Endothelial cell of umbilical vein (primary cell): ENCODE measurements at regions not wholly inside any gene's neighbourhood (a gene's known extent, or its start where the extent isn't known, plus 50 kb on each side); places are given as distances from the start of the nearest gene placed in this dataset.

Experiments
- BruUV-seq: library from RNA; stranded (reverse); fragments of 400-500 nt; replicated peaks from 2 replicates; lab custom pipeline; 2021; lab: Mats Ljungman, UMichigan
- CTCF ChIA-PET: fragments of 300-600, 350-600 bp; sonication (Branson Sonifier 250); formaldehyde crosslinking; loops from one replicate; lab custom pipeline; 2021; ENCODE audit warnings: antibody characterized with exemption, inconsistent platforms; lab: Charles Lee
- POLR2A ChIA-PET: fragments of 300-600, 350-600 bp; sonication (Branson Sonifier 250); formaldehyde crosslinking; loops from one replicate; lab custom pipeline; 2021; ENCODE audit warnings: antibody characterized with exemption, inconsistent platforms; lab: Charles Lee
- DNase-seq: peaks from one replicate; pipeline ENCODE4 v3.0.0-alpha.2; 2011; ENCODE audit warnings: low read depth, low spot score
- FAIRE-seq: peaks from 2 replicates; lab custom pipeline; 2011; peaks lifted over from hg19 to GRCh38; lab: Jason Lieb, UNC
- H2AFZ ChIP-seq: 2 replicates; pipeline ENCODE4 v1.6.0; 2012; ENCODE audit warnings: low read depth, low read length, control low read depth, inconsistent platforms
- H3K27ac ChIP-seq: 2 replicates; pipeline ENCODE4 v1.5.1; 2011; ENCODE audit warnings: low read depth, mild to moderate bottlenecking, control low read depth, low read length, moderate library complexity; ENCODE audit not compliant: insufficient read depth
- H3K27me3 ChIP-seq, 2 experiments: 2 replicates each; pipeline versions ENCODE4 v1.6.0 to v1.6.1; 2011; ENCODE audit warnings: low read length in 2 of 2, mixed read lengths in 1 of 2; ENCODE audit not compliant: control insufficient read depth in 2 of 2, insufficient read depth in 2 of 2
- H3K36me3 ChIP-seq, 2 experiments: 2 replicates in 1 of 2; 3 replicates in 1 of 2; pipeline ENCODE4 v1.5.1; 2011; ENCODE audit warnings: low read length in 2 of 2, mild to moderate bottlenecking in 1 of 2, moderate library complexity in 1 of 2; ENCODE audit not compliant: control insufficient read depth in 2 of 2, insufficient read depth in 2 of 2; ENCODE audit errors: extremely low read depth in 1 of 2
- H3K4me1 ChIP-seq: 3 replicates; pipeline ENCODE4 v1.5.1; 2011; ENCODE audit warnings: mild to moderate bottlenecking, low read length; ENCODE audit not compliant: control insufficient read depth, insufficient read depth; ENCODE audit errors: extremely low read depth
- H3K4me2 ChIP-seq: 2 replicates; pipeline ENCODE4 v1.6.1; 2011; ENCODE audit warnings: low read length, control low read depth, mixed read lengths; ENCODE audit not compliant: insufficient read depth
- H3K4me3 ChIP-seq, 3 experiments: fragments of 200-600 bp in 1 of 3; sonication (generic), shearing (Covaris generic) in 1 of 3; replicated peaks in 1 of 3; 2 replicates each; pipeline ENCODE4 v1.5.1; 2011 to 2016; ENCODE audit warnings: control low read depth in 3 of 3, low read length in 3 of 3, mild to moderate bottlenecking in 2 of 3, inconsistent platforms in 1 of 3, low read depth in 1 of 3, moderate library complexity in 1 of 3; ENCODE audit not compliant: insufficient read depth in 1 of 3
- H3K79me2 ChIP-seq: 2 replicates; pipeline ENCODE4 v1.6.0; 2012; ENCODE audit warnings: low read length, inconsistent platforms; ENCODE audit not compliant: control insufficient read depth, insufficient read depth
- H3K9ac ChIP-seq: replicated peaks from 2 replicates; pipeline ENCODE3; 2011; ENCODE audit warnings: low read length, control low read depth; ENCODE audit not compliant: insufficient read depth; ENCODE audit errors: extremely low read depth
- H3K9me1 ChIP-seq: replicated peaks from 3 replicates; pipeline ENCODE4 v1.6.0; 2011; ENCODE audit warnings: mild to moderate bottlenecking, low read length; ENCODE audit not compliant: control insufficient read depth, insufficient read depth; ENCODE audit errors: extremely low read depth
- H3K9me3 ChIP-seq: replicated peaks from 2 replicates; pipeline ENCODE4 v1.5.1; 2012; ENCODE audit warnings: low read length, inconsistent platforms; ENCODE audit not compliant: control insufficient read depth, insufficient read depth
- H4K20me1 ChIP-seq: replicated peaks from 2 replicates; pipeline ENCODE3; 2011; ENCODE audit warnings: mild to moderate bottlenecking, low read length; ENCODE audit not compliant: control insufficient read depth, insufficient read depth; ENCODE audit errors: extremely low read depth
- CTCF ChIP-seq, 2 donors: IDR thresholded peaks; 1 replicate in 1 of 2; 2 replicates in 1 of 2; pipeline ENCODE4 v1.5.1; 2011; ENCODE audit warnings: low read length in 2 of 2, mild to moderate bottlenecking in 2 of 2, moderate library complexity in 2 of 2, control low read depth in 1 of 2, inconsistent platforms in 1 of 2, low read depth in 1 of 2; ENCODE audit not compliant: insufficient read depth in 1 of 2; ENCODE audit errors: extremely low read depth in 1 of 2
- EZH2 ChIP-seq: IDR thresholded peaks from 2 replicates; pipeline ENCODE4 v1.6.1; 2012; ENCODE audit warnings: borderline replicate concordance, low read depth, mild to moderate bottlenecking, moderate library complexity, low read length, inconsistent platforms; ENCODE audit not compliant: severe bottlenecking
- FOS ChIP-seq: IDR thresholded peaks from 2 replicates; pipeline ENCODE4 v1.6.1; 2011; ENCODE audit warnings: mild to moderate bottlenecking, low read length, moderate library complexity, borderline replicate concordance; ENCODE audit not compliant: insufficient read depth
- GATA2 ChIP-seq: IDR thresholded peaks from 2 replicates; pipeline ENCODE4 v1.7.0; 2011; ENCODE audit warnings: low read depth, mild to moderate bottlenecking, moderate library complexity, mixed read lengths, low read length; ENCODE audit not compliant: insufficient read length, insufficient read depth
- JUN ChIP-seq: IDR thresholded peaks from 2 replicates; pipeline ENCODE4 v1.6.1; 2011; ENCODE audit warnings: borderline replicate concordance, low read depth; ENCODE audit not compliant: insufficient read length, insufficient read depth
- MAX ChIP-seq: IDR thresholded peaks from 2 replicates; pipeline ENCODE4 v1.6.1; 2011; ENCODE audit not compliant: insufficient read depth, insufficient read length
- MYC ChIP-seq: IDR thresholded peaks from one replicate; pipeline ENCODE4 v1.6.1; 2011; ENCODE audit warnings: mild to moderate bottlenecking, low read depth, low read length
- POLR2A ChIP-seq: IDR thresholded peaks from 2 replicates; pipeline ENCODE4 v1.6.1; 2012; ENCODE audit warnings: low read depth, mild to moderate bottlenecking, control low read depth, low read length
- POLR2AphosphoS5 ChIP-seq: IDR thresholded peaks from 2 replicates; pipeline ENCODE4 v1.6.1; 2012; ENCODE audit warnings: low read depth, mild to moderate bottlenecking, control low read depth, low read length, moderate library complexity; ENCODE audit not compliant: insufficient read depth
- dilution Hi-C: fragments of 300-500 bp; cut with MboI; formaldehyde crosslinking; loops from one replicate; pipeline ENCODE4 v1.15.0; 2019; ENCODE audit warnings: low sequenced_read_pairs; ENCODE audit not compliant: extremely low pct_ligation_motif_present
- intact Hi-C: fragments of 100-400 bp; cut with micrococcal nuclease; formaldehyde crosslinking; loops from one replicate; pipeline ENCODE4 v1.10.0; 2022

- no peak overlapping the region for H3K4me3 ChIP-seq
- CTCF ChIA-PET, result no interaction called here
- no peak overlapping the region for H2AFZ ChIP-seq
- H3K9me1 ChIP-seq, result no peaks in the 10 kb centered on the region
- no peaks in the 10 kb centered on the region for H3K79me2 ChIP-seq
- no peak overlapping the region for H3K4me2 ChIP-seq
- H3K4me1 ChIP-seq, result peaks cover 3% of the 10 kb centered on the region
- intact Hi-C loops, result no loop called here
- dilution Hi-C loops, result no loop called here
- no peaks in the 10 kb centered on the region for H3K9me3 ChIP-seq
- TF ChIP-seq POLR2AphosphoS5 (no peak), CTCF (IDR thresholded peaks at IDR 0.05; ENCODE audit: extremely low read depth in 1 of 2, insufficient read depth in 1 of 2, low read depth in 1 of 2, low read length in 2 of 2) (no peak), POLR2A (no peak), FOS (no peak), EZH2 (no peak), JUN (no peak), GATA2 (no peak), MAX (no peak), MYC (no peak)
- DNase-seq (no peak), FAIRE-seq (no peak)
- no peak overlapping the region for H3K9ac ChIP-seq
- H3K36me3 ChIP-seq, result no peaks in the 10 kb centered on the region
- no peak overlapping the region for H3K27ac ChIP-seq
- H3K27me3 ChIP-seq, result peaks cover 0 to 9% of the 10 kb centered on the region in 2 experiments
- no peaks in the 10 kb centered on the region for H4K20me1 ChIP-seq
- BruUV-seq, result no TSS peak
- POLR2A ChIA-PET, result no interaction called here
Observed at GRCh38 chr6:149129371-149130077, 188.0 kb upstream of the TAB2 start.
